ENCODE measurements at regions not wholly inside any gene's neighbourhood (a gene's known extent, or its start where the extent isn't known, plus 50 kb on each side); places are given as distances from the start of the nearest gene placed in this dataset.
A peak's percentile ranks its signal among the peaks of the same experiment; 100 is the strongest.
"Not testable (repeated sequence)": the region's sequence is repeated elsewhere in the genome, so short reads cannot be mapped to it uniquely, and the experiment has no call there.

- H3K27me3 Mint-ChIP-seq, result peaks cover 2% of the 10 kb centered on the region
- H3K9me3 Mint-ChIP-seq, result no peaks in the 10 kb centered on the region
- DNase-seq, result peak; percentile 3
- no peak overlapping the region for H3K27ac Mint-ChIP-seq
- CTCF ChIA-PET, result no interaction called here
- POLR2A ChIA-PET, result no interaction called here
- peaks cover 6% of the 10 kb centered on the region for H3K4me1 Mint-ChIP-seq
- no peak overlapping the region for H3K4me3 Mint-ChIP-seq
- no peaks in the 10 kb centered on the region for H3K36me3 Mint-ChIP-seq (ENCODE audit: low read depth)
These were observed 105.9 kb downstream of the METRNL start for GRCh38 chr17:83185023-83186002.

GRCh38 chr17:83186226-83186625 is 106.8 kb downstream of the METRNL start:
- Mint-ChIP-seq H3K4me3 (no peak overlapping the region), H3K4me1 (peaks cover 11% of the 10 kb centered on the region), H3K36me3 (ENCODE audit: low read depth) (no peaks in the 10 kb centered on the region), H3K27ac (no peak overlapping the region), H3K9me3 (no peaks in the 10 kb centered on the region), H3K27me3 (peaks cover 2% of the 10 kb centered on the region)
- DNase-seq, result peak; percentile 5
- ChIA-PET POLR2A (no interaction called here), CTCF (interaction anchor here (1.0 kb wide), 1 partner anchor 13 kb away, joined by 3 read pairs; no protein-coding TSS in a partner anchor)

GRCh38 chr17:83186751-83187421 is 107.5 kb downstream of the METRNL start:
- ChIA-PET CTCF (interaction anchor here (1.0 kb wide), 1 partner anchor 13 kb away, joined by 3 read pairs; no protein-coding TSS in a partner anchor), POLR2A (no interaction called here)
- Mint-ChIP-seq H3K4me3 (no peak overlapping the region), H3K9me3 (no peaks in the 10 kb centered on the region), H3K36me3 (ENCODE audit: low read depth) (no peaks in the 10 kb centered on the region), H3K27me3 (peaks cover 2% of the 10 kb centered on the region), H3K27ac (no peak overlapping the region), H3K4me1 (peaks cover 14% of the 10 kb centered on the region)
- DNase-seq, result peak; percentile 3

GRCh38 chr17:83187782-83188311 is 108.4 kb downstream of the METRNL start:
- peak; percentile 4 for DNase-seq
- H3K27ac Mint-ChIP-seq, result no peak overlapping the region
- no peaks in the 10 kb centered on the region for H3K9me3 Mint-ChIP-seq
- H3K4me1 Mint-ChIP-seq, result peaks cover 14% of the 10 kb centered on the region
- no peak overlapping the region for H3K4me3 Mint-ChIP-seq
- no peaks in the 10 kb centered on the region for H3K36me3 Mint-ChIP-seq (ENCODE audit: low read depth)
- ChIA-PET CTCF (no interaction called here), POLR2A (no interaction called here)
- H3K27me3 Mint-ChIP-seq, result peaks cover under 1% of the 10 kb centered on the region

- Mint-ChIP-seq H3K9me3 (no peaks in the 10 kb centered on the region), H3K27me3 (no peaks in the 10 kb centered on the region), H3K27ac (no peak overlapping the region), H3K4me1 (peaks cover 21% of the 10 kb centered on the region), H3K4me3 (no peak overlapping the region), H3K36me3 (ENCODE audit: low read depth) (no peaks in the 10 kb centered on the region)
- CTCF ChIA-PET, result interaction anchor here (0.9 kb wide), 1 partner anchor 9 kb away, joined by 3 read pairs; no protein-coding TSS in a partner anchor
- POLR2A ChIA-PET, result no interaction called here
- no peak for DNase-seq
These were observed 109.9 kb downstream of the METRNL start for GRCh38 chr17:83189044-83190003.

- peak; percentile 4 for DNase-seq
- ChIA-PET CTCF (interaction anchor here (0.9 kb wide), 1 partner anchor 9 kb away, joined by 3 read pairs; no protein-coding TSS in a partner anchor), POLR2A (no interaction called here)
- no peak overlapping the region for H3K27ac Mint-ChIP-seq
- no peaks in the 10 kb centered on the region for H3K36me3 Mint-ChIP-seq (ENCODE audit: low read depth)
- H3K27me3 Mint-ChIP-seq, result no peaks in the 10 kb centered on the region
- H3K9me3 Mint-ChIP-seq, result no peaks in the 10 kb centered on the region
- H3K4me1 Mint-ChIP-seq, result peaks cover 21% of the 10 kb centered on the region
- no peak overlapping the region for H3K4me3 Mint-ChIP-seq
These were observed 110.6 kb downstream of the METRNL start for GRCh38 chr17:83190004-83190385.

GRCh38 chr17:83190601-83191387 is 111.4 kb downstream of the METRNL start:
- H3K9me3 Mint-ChIP-seq, result no peaks in the 10 kb centered on the region
- H3K4me3 Mint-ChIP-seq, result no peak overlapping the region
- H3K27me3 Mint-ChIP-seq, result no peaks in the 10 kb centered on the region
- peaks cover 21% of the 10 kb centered on the region for H3K4me1 Mint-ChIP-seq
- ChIA-PET POLR2A (no interaction called here), CTCF (no interaction called here)
- no peaks in the 10 kb centered on the region for H3K36me3 Mint-ChIP-seq (ENCODE audit: low read depth)
- peak overlapping the region; percentile 50 for H3K27ac Mint-ChIP-seq
- DNase-seq, result peak; percentile 3

- Mint-ChIP-seq H3K9me3 (no peaks in the 10 kb centered on the region), H3K4me1 (peaks cover 21% of the 10 kb centered on the region), H3K4me3 (no peak overlapping the region), H3K27me3 (no peaks in the 10 kb centered on the region), H3K27ac (peak overlapping the region; percentile 13), H3K36me3 (ENCODE audit: low read depth) (no peaks in the 10 kb centered on the region)
- POLR2A ChIA-PET, result no interaction called here
- CTCF ChIA-PET, result no interaction called here
- DNase-seq, result peak; percentile 5
These were observed 112.2 kb downstream of the METRNL start for GRCh38 chr17:83191388-83192160.

GRCh38 chr17:83192161-83192788 is 112.9 kb downstream of the METRNL start:
- H3K27ac Mint-ChIP-seq, result no peak overlapping the region
- POLR2A ChIA-PET, result no interaction called here
- no peaks in the 10 kb centered on the region for H3K36me3 Mint-ChIP-seq (ENCODE audit: low read depth)
- CTCF ChIA-PET, result no interaction called here
- H3K9me3 Mint-ChIP-seq, result no peaks in the 10 kb centered on the region
- no peaks in the 10 kb centered on the region for H3K27me3 Mint-ChIP-seq
- H3K4me1 Mint-ChIP-seq, result peaks cover 21% of the 10 kb centered on the region
- peak; percentile 4 for DNase-seq
- H3K4me3 Mint-ChIP-seq, result no peak overlapping the region

GRCh38 chr17:83192789-83193335 is 113.5 kb downstream of the METRNL start:
- ChIA-PET CTCF (interaction anchor here (0.8 to 1.1 kb wide), 2 partner anchors 12 to 15 kb away, joined by 3 read pairs; no protein-coding TSS in a partner anchor), POLR2A (interaction anchor here (0.6 kb wide), 1 partner anchor 207 kb away, joined by 4 read pairs; no protein-coding TSS in a partner anchor)
- not testable (repeated sequence) for H3K4me3 Mint-ChIP-seq; H3K27me3 Mint-ChIP-seq; H3K27ac Mint-ChIP-seq; H3K36me3 Mint-ChIP-seq (ENCODE audit: low read depth); H3K9me3 Mint-ChIP-seq
- peak; percentile 2 for DNase-seq
- peaks cover 21% of the 10 kb centered on the region for H3K4me1 Mint-ChIP-seq
